Stimulated activated effector memory CD8-positive, alpha-beta T cell treated with anti-CD3 and anti-CD28 coated beads, Interleukin-12 subunit alpha, Interleukin-12 subunit beta, amount 100 ng/mL, for 72 hours (primary cell): ENCODE measurements at regions not wholly inside any gene's neighbourhood (a gene's known extent, or its start where the extent isn't known, plus 50 kb on each side); places are given as distances from the start of the nearest gene placed in this dataset.

Experiments
- ATAC-seq: fragments of 150-1000 bp; cut with Tn5 transposase; 2 replicates; pipeline ENCODE4 v1.10.0; 2021
- DNase-seq, 2 donors: peaks; one replicate each; pipeline ENCODE4 v3.0.0; 2021 to 2022; ENCODE audit warnings: low spot score in 2 of 2
- H3K27ac Mint-ChIP-seq: one replicate; pipeline ENCODE4 v1.8.0; 2022; ENCODE audit warnings: mild to moderate bottlenecking, mixed read lengths
- H3K36me3 Mint-ChIP-seq: one replicate; pipeline ENCODE4 v1.8.0; 2022; ENCODE audit warnings: mild to moderate bottlenecking, mixed read lengths
- H3K4me1 Mint-ChIP-seq: one replicate; pipeline ENCODE4 v1.8.0; 2022; ENCODE audit warnings: mixed read lengths
- H3K4me3 Mint-ChIP-seq: one replicate; pipeline ENCODE4 v1.8.0; 2022; ENCODE audit warnings: mild to moderate bottlenecking, mixed read lengths
- H3K9me3 Mint-ChIP-seq: one replicate; pipeline ENCODE4 v1.8.0; 2022; ENCODE audit warnings: mixed read lengths

DNA sequence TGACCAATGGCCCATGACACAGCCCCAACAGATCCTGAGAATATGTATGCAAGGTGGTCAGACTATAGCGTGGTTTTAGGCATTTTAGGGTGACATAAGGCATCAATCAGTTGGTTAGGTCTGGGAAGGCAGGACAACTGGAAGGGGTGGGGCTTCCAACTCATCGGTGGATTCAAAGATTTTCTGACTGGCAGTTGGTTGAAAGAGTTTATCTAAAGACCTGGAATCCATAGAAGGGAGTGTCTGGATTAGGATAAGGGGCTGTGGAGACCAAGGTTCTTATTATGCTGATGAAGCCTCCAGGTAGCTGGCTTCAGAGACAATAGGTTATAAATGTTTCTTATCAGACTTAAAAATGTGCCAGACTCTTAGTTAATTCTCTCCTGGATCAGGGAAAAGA, 60.3 kb upstream of the CFAP46 start:
- no peak for DNase-seq

DNA sequence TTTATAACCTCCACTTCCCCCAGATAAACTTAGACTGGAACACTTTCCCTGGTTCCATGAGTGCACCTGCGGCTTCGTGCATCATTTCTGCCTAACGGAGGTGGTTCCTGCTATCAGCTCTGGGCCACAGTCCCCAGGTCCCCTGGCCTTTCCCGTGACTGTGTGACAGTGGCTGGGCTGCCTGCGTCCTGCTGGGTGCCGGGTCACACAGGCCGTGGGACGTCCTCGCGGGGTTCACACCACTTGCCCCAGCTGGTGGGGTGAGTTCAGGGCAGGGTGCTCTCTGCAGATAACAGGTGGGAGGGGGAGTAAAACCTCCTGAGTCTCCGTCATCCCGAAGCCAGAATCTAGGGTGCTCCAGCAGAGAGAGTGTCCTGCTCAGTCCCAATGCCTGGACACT, 58.7 kb upstream of the CFAP46 start:
- no peaks in the 10 kb centered on the region for H3K36me3 Mint-ChIP-seq
- H3K9me3 Mint-ChIP-seq, result no peaks in the 10 kb centered on the region
- H3K4me1 Mint-ChIP-seq, result no peaks in the 10 kb centered on the region
- H3K27ac Mint-ChIP-seq, result no peak overlapping the region
- no peak for ATAC-seq
- DNase-seq, result no peak
- no peak overlapping the region for H3K4me3 Mint-ChIP-seq

More for the DNA sequence above, 60.3 kb upstream of the CFAP46 start:
- no peak overlapping the region for H3K27ac Mint-ChIP-seq
- H3K36me3 Mint-ChIP-seq, result no peaks in the 10 kb centered on the region
- H3K4me3 Mint-ChIP-seq, result no peak overlapping the region
- H3K9me3 Mint-ChIP-seq, result no peaks in the 10 kb centered on the region
- ATAC-seq, result no peak
- H3K4me1 Mint-ChIP-seq, result no peaks in the 10 kb centered on the region

DNA sequence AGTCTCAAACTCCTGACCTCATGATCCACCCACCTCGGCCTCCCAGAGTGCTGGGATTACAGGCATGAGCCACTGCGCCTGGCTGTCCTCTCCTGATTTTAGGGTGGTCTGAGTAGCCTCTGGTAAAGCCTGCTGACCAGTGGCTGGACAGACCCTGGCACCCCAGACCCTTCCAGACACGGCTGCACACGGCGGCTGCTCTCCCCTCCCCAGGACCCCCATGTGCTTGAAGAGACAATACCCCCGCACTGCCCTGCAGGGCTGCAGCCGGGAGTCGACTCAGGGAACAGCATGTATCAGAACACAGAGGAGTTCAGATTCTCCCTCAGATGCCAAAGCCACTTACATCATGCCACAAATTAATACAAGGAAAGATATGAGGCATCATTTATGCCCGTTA, 58.3 kb upstream of the CFAP46 start:
- no peaks in the 10 kb centered on the region for H3K4me1 Mint-ChIP-seq
- no peaks in the 10 kb centered on the region for H3K9me3 Mint-ChIP-seq
- no peak for ATAC-seq
- no peak overlapping the region for H3K27ac Mint-ChIP-seq
- H3K36me3 Mint-ChIP-seq, result no peaks in the 10 kb centered on the region
- DNase-seq, result no peak
- no peak overlapping the region for H3K4me3 Mint-ChIP-seq

DNA sequence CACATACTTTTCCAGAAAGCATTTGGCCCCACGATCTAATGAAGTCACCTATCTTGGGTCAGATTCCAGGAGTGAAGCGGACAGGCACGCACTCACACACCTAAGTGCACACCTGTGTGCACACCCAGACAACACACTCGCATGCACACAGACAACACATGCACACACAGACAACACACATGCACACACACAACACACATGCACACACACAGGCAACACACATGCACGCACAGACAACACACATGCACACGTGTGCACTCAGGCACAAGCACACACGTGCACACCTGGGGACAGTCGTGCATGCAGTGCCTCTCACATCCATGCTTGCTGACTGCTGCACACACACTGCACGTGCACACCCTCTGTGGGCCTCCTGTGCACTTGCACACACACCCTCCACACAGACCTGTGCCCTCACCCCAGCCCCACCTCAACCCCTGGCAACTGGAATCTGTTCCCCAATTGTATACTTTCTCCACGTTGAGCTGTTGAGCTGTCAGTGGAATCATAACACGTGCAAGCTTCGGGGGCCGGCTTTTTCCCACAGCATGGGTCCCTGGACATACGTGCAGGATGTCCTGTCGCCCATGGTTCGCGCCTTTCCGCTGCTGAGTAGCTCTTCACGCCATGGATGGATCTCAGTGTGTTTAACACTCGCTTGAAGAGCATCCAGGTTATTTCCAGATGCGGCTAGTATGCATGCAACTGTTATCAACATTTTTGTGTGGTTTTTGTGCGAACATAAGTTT, 55.3 kb upstream of the CFAP46 start:
- DNase-seq, result no peak

DNA sequence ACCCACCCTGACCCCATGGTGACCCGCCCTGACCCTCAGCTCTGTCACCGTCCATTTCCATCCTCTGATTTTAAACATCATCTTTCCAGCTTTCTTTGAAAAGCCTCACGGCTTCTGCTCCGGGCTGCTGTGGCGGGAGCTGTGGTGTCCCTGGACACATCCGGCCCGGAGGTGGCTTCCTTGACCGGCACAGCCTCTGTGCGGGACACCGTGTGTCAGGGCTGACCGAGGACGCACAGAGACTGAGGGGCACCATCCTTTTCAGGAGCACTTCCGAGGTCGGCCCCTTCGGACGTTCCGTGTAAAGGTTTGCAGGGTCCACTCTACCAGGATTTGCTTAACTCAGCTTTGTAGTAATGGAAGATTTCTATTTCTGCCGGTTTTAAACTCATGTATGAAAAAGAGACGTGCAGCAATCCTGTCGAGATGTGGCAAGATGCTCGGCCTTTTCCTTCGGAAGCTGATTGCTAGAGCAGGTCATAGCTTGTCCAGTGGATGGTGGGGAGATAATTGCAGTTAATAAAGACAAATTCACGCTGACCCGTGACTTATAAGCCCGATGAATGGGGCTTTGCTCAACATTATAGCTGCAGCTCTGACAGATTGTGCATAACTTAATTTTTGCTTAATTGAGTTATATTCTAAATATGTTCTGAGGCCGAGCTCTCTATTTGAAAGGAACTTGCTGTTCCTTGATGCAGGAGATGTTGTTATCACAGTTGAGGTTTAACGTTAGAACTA, 54.4 kb upstream of the CFAP46 start:
- no peak overlapping the region for H3K4me3 Mint-ChIP-seq
- no peaks in the 10 kb centered on the region for H3K4me1 Mint-ChIP-seq
- ATAC-seq (no peak), DNase-seq (no peak)
- no peaks in the 10 kb centered on the region for H3K9me3 Mint-ChIP-seq
- no peak overlapping the region for H3K27ac Mint-ChIP-seq
- H3K36me3 Mint-ChIP-seq, result no peaks in the 10 kb centered on the region

More for the DNA sequence above, 55.3 kb upstream of the CFAP46 start:
- no peaks in the 10 kb centered on the region for H3K36me3 Mint-ChIP-seq
- H3K4me3 Mint-ChIP-seq, result no peak overlapping the region
- no peak for ATAC-seq
- H3K4me1 Mint-ChIP-seq, result no peaks in the 10 kb centered on the region
- H3K27ac Mint-ChIP-seq, result no peak overlapping the region
- H3K9me3 Mint-ChIP-seq, result no peaks in the 10 kb centered on the region

DNA sequence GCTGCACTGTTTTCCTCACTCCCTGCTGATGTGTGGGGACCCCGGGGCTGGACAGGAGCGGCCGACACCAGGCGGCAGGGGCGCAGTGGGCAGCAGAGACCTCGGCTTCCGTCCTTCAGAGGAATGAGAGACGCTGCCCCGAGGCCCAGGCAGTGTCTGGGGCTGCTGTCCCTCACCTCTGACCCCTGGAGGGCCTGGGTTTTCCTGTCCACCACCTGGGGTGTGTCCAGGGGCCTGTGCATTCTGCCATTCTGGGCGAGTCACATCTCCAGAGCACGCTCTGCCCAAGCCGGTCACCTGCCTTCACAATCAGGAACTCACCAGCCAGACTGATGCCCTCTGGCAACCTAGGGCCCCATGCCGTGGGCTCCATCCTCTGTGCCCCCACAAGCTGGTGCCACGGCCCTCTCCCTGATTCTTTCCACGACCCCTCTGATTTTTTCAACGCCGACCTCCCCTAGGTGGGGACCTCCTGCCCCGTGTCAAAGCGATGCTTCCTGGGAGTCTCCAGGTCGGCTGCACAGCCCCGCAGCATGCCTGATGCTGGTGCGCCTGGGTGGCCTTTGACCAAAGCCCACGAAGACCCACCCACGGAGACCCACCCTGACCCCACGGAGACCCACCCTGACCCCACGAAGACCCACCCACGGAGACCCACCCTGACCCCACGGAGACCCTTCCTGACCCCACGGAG, 53.7 kb upstream of the CFAP46 start:
- ATAC-seq (no peak), DNase-seq (no peak)
- H3K4me3 Mint-ChIP-seq, result no peak overlapping the region
- no peaks in the 10 kb centered on the region for H3K4me1 Mint-ChIP-seq
- no peak overlapping the region for H3K27ac Mint-ChIP-seq
- H3K9me3 Mint-ChIP-seq, result no peaks in the 10 kb centered on the region
- no peaks in the 10 kb centered on the region for H3K36me3 Mint-ChIP-seq

DNA sequence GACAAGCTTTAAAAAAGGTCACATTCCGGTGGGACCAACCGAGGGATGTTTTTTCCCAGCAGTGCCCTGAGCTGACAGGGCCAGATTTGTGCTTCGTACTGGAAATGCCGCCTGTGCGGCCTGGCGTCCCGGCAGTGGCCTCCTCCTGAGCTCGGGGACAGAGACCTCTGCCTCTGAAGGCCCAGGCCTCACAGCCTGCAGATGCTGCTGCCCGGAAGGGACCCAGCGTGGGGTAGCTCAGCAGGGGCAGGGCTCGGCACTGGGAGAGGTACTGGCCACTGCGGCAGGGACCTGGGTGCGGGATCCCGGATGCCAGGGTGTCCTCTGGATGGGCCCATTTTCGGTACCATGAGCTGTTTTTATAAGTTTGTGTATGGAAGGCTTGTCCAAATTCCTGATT, 52.4 kb upstream of the CFAP46 start:
- DNase-seq (no peak), ATAC-seq (no peak)
- Mint-ChIP-seq H3K4me1 (no peaks in the 10 kb centered on the region), H3K27ac (no peak overlapping the region), H3K36me3 (no peaks in the 10 kb centered on the region), H3K9me3 (no peaks in the 10 kb centered on the region), H3K4me3 (no peak overlapping the region)

DNA sequence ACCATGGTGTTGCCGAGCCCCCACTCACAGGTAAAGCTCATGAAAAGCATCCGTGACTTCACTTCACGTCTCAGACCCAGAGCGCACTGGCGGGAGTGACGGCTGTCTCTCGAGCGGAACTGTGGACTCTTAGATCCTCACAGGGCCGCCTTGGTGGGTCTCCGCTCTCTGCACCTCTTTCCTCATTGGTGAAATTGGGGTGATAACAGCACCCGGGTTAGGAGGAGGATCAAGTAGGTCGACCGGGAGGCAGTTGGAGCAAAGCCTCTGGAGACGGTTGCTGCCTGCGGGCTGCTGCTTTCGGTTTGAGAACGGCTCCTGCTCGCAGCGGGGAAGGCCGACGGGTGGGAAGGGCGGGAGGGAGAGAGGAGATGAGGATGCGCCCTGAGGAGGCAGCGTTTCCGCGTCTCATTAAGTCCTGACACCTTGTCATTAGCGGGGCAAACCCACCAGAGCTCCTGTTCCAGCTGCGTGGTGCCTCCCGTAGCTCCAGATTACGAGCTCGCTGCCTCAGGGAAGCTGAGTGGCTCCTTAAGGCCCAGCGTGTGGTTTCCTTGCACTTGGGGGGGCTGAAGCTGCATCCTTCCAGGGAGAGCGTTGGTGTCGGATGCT, 51.9 kb upstream of the CFAP46 start:
- H3K27ac Mint-ChIP-seq, result no peak overlapping the region
- no peak overlapping the region for H3K4me3 Mint-ChIP-seq
- H3K4me1 Mint-ChIP-seq, result no peaks in the 10 kb centered on the region
- no peaks in the 10 kb centered on the region for H3K36me3 Mint-ChIP-seq
- DNase-seq, result no peak
- no peak for ATAC-seq
- no peaks in the 10 kb centered on the region for H3K9me3 Mint-ChIP-seq

DNA sequence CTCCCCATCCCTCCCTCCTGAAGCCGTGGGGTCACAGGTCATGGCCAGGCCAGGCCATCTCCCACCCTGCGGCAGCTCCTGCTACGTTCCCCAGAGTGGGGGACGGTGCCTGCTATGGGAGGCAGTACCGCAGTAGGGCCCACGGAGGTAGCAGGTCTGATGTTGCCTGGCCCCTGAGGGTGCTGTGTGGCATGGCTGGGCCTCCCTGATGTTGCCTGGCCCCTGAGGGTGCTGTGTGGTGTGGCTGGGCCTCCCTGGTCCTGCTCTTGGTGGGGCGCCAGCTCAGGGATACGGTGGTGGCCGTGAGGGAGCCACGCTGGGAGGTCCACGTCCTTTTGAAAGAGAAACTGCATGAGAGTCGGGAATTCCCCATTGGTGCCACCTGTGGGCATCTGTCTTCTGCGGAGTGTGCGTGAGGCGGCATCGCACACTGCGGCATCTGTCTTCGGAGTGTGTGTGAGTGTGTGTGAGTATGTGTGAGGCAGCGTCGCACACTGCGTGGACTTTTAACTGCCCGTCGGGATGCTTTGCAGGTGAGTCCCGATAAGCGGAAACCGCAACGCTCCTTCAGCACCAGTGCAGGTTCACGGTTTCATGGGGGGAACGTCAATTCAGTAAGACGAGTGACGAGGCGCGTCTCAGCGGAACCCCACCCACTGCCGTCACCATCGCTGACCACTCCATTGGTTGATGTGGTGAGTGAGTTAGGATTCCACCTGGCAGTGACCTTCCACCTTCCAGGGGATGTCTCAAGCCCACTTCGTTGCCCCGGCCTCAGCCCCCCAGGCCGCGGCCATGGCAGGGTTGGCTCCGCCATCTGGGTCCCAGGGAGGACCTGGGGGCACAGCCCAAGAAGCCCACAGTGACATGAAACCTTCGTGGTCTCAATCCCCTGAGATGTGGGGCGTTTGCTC, 51.2 kb upstream of the CFAP46 start:
- Mint-ChIP-seq H3K27ac (no peak overlapping the region), H3K4me3 (no peak overlapping the region), H3K4me1 (no peaks in the 10 kb centered on the region), H3K36me3 (no peaks in the 10 kb centered on the region), H3K9me3 (no peaks in the 10 kb centered on the region)
- ATAC-seq (no peak), DNase-seq (no peak)

DNA sequence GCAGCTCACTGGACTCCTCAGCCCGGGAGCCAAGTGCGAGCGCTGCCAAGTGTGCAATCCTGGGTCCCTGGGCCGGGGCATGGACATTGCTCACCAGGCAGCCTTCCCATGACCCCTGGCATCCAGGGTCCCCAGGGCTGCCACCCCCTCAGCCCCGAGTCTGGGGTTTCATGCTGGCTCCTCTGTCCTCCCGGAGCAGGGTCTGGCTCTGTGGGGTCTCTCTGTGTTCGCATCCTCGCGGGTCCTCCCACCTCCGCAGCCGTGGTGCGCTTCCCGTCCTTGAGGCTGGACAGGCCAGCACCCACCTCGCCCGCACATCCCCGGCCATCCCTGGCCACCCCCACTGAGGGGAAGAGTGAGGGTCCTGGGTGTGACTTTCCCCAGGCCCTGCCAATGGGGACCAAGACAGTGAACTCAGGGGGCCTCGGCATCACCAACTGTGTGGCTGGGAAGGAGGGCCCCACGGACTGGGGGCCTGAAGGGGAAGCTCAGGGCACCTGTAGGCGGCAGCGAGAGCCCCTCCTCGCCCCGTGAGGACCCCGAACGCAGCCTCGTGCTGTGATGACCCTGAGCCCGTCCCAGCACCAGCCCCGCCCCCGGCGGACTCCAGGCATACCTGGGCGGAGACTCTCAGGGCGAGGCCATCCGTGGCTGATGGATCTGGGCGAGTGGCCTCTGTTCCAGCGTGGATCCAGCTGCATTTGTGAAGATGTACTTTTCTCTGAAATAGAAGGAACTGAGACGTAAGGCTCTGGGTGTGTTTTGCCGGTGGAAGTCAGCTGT, 50.3 kb upstream of the CFAP46 start:
- no peak overlapping the region for H3K27ac Mint-ChIP-seq
- no peak overlapping the region for H3K4me3 Mint-ChIP-seq
- no peak for DNase-seq
- ATAC-seq, result no peak
- no peaks in the 10 kb centered on the region for H3K9me3 Mint-ChIP-seq
- H3K4me1 Mint-ChIP-seq, result no peaks in the 10 kb centered on the region
- H3K36me3 Mint-ChIP-seq, result no peaks in the 10 kb centered on the region
